ENCODE measurements at regions not wholly inside any gene's neighbourhood (a gene's known extent, or its start where the extent isn't known, plus 50 kb on each side); places are given as distances from the start of the nearest gene placed in this dataset.

- no peak for DNase-seq (ENCODE audit: low read depth, low spot score)
- ChIA-PET POLR2A (no interaction called here), CTCF (no interaction called here)
- Histone ChIP-seq H3K27me3 (ENCODE audit: control insufficient read depth, insufficient read depth, low read length) (peaks cover 18% of the 10 kb centered on the region), H3K27ac (ENCODE audit: low read depth, low read length) (no peak overlapping the region), H3K9me3 (ENCODE audit: control insufficient read depth, insufficient read depth, low read length) (no peaks in the 10 kb centered on the region), H3K4me3 (ENCODE audit: low read depth, low read length) (no peak overlapping the region)
- no peak for TF ChIP-seq CTCF (IDR thresholded peaks at IDR 0.05; ENCODE audit: low read depth, low read length)
Observed at GRCh38 chr2:121104721-121105141, 180.3 kb downstream of the TFCP2L1 start.

DNA sequence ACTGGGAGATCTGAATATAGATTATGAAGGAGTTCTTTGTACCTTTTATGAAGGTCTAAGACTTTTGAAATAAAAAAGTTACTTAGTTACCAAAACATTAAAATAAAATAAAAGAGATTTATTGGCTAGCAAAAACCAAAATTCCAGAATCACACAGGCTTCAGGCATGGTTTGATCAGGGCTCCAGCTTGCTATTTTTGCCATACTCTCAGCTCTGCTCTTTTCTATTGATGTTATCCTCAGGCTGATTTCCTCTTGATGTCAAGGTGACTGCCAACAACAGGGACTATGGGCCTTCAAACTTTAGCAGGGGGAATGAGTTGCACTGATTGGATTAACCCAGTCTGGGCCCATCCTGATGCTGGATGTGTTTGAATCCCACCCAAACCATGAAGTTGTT lies 174.1 kb downstream of the TFCP2L1 start:
- CTCF ChIA-PET, result no interaction called here
- no peak for DNase-seq (ENCODE audit: low read depth, low spot score)
- POLR2A ChIA-PET, result no interaction called here

DNA sequence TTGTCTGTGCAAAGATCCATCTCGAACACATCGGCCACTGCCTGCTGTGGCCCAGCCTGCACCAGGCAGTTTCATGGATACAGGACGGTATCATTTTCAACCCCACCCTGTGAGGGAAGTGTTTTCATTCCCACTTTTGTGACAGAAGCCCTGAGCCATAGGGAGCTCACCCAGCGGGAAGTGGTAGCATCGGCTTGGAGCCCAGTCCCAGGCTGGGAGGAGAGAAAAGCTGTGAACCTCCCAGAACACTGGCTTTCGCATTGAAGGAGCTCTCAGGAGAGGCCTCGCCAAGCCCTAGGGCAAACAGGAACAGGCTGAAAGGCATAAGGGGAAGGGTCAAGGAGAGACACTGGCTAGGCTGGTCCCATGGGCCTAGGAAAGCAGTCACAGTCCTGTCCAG lies 166.1 kb downstream of the TFCP2L1 start:
- Histone ChIP-seq H3K27ac (ENCODE audit: low read depth, low read length) (no peak overlapping the region), H3K4me3 (ENCODE audit: low read depth, low read length) (no peak overlapping the region), H3K27me3 (ENCODE audit: control insufficient read depth, insufficient read depth, low read length) (peaks cover 39% of the 10 kb centered on the region), H3K9me3 (ENCODE audit: control insufficient read depth, insufficient read depth, low read length) (no peaks in the 10 kb centered on the region; the same call in 1 of the 2 replicates)
- TF ChIP-seq CTCF (IDR thresholded peaks at IDR 0.05; ENCODE audit: low read depth, low read length), result no peak
- CTCF ChIA-PET, result interaction anchor here (1.0 kb wide), 1 partner anchor 39 kb away, joined by 3 read pairs; no protein-coding TSS in a partner anchor
- DNase-seq (ENCODE audit: low read depth, low spot score), result no peak
- POLR2A ChIA-PET, result no interaction called here

More for the DNA sequence above, 174.1 kb downstream of the TFCP2L1 start:
- Histone ChIP-seq H3K27ac (ENCODE audit: low read depth, low read length) (no peak overlapping the region), H3K9me3 (ENCODE audit: control insufficient read depth, insufficient read depth, low read length) (no peaks in the 10 kb centered on the region; the same call in 1 of the 2 replicates), H3K4me3 (ENCODE audit: low read depth, low read length) (no peak overlapping the region), H3K27me3 (ENCODE audit: control insufficient read depth, insufficient read depth, low read length) (peaks cover 10% of the 10 kb centered on the region)
- no peak for TF ChIP-seq CTCF (IDR thresholded peaks at IDR 0.05; ENCODE audit: low read depth, low read length)

GRCh38 chr2:121120411-121120810 lies 164.6 kb downstream of the TFCP2L1 start:
- ChIA-PET CTCF (interaction anchor here (1.2 kb wide), 1 partner anchor 25 kb away, joined by 3 read pairs; no protein-coding TSS in a partner anchor), POLR2A (no interaction called here)
- no peak for DNase-seq (ENCODE audit: low read depth, low spot score)
- H3K4me3 ChIP-seq (ENCODE audit: low read depth, low read length), result no peak overlapping the region
- H3K27me3 ChIP-seq (ENCODE audit: control insufficient read depth, insufficient read depth, low read length), result peaks cover 41% of the 10 kb centered on the region
- TF ChIP-seq CTCF (IDR thresholded peaks at IDR 0.05; ENCODE audit: low read depth, low read length), result no peak
- no peak overlapping the region for H3K27ac ChIP-seq (ENCODE audit: low read depth, low read length)
- H3K9me3 ChIP-seq (ENCODE audit: control insufficient read depth, insufficient read depth, low read length), result no peaks in the 10 kb centered on the region; the same call in 1 of the 2 replicates

DNA sequence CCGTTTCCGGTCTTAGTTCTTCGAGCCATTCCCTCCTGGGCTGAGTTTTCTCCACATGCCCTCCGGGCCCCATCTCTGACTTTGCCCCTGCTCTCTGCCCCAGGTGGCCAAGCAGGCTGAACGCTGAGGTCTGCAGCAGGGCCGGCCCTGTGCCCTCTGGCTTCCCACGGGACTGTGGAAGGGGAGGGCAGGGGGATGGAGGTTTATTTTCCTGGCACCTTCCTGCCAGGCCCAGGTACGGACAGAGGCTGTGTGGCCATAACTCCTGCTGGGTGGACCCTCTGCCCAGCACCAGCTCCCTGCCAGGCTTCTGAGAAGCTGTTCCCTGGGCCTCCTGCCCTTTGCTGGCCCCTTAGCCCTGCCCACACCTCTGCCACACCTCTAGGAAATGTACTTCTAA lies 164.0 kb downstream of the TFCP2L1 start:
- TF ChIP-seq CTCF (IDR thresholded peaks at IDR 0.05; ENCODE audit: low read depth, low read length), result no peak
- H3K9me3 ChIP-seq (ENCODE audit: control insufficient read depth, insufficient read depth, low read length), result no peaks in the 10 kb centered on the region; the same call in 1 of the 2 replicates
- H3K27me3 ChIP-seq (ENCODE audit: control insufficient read depth, insufficient read depth, low read length), result peaks cover 38% of the 10 kb centered on the region
- no peak for DNase-seq (ENCODE audit: low read depth, low spot score)
- no peak overlapping the region for H3K4me3 ChIP-seq (ENCODE audit: low read depth, low read length)
- POLR2A ChIA-PET, result no interaction called here
- no peak overlapping the region for H3K27ac ChIP-seq (ENCODE audit: low read depth, low read length)
- CTCF ChIA-PET, result interaction anchor here (1.2 kb wide), 1 partner anchor 26 kb away, joined by 3 read pairs; no protein-coding TSS in a partner anchor

All from AG04450 (cell line).